ENCODE measurements at regions not wholly inside any gene's neighbourhood (a gene's known extent, or its start where the extent isn't known, plus 50 kb on each side); places are given as distances from the start of the nearest gene placed in this dataset.

DNA sequence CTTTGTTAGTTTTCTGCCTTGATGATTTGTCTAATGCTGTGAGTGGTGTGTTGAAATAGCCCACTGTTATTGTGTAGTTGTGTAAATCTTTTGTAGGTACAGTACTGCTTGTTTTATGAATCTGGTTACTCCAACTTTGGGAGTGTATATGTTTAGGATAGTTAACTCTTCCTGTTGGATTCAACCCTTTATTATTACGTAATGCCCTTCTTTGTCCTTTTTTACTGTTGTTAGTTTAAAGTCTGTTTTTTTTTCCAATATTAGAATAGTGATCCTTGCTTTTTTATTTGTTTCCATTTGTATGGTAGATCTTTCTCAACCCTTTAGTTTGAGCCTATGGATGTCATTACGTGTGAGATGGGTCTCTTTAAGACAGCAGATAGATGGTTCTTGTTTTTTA is 261.5 kb upstream of the CDH2 start:
- no peaks in the 10 kb centered on the region for H3K79me1 ChIP-seq (ENCODE audit: insufficient read depth, low read depth, low read length, poor library complexity, severe bottlenecking)
- no peak overlapping the region for H2BK120ac ChIP-seq (ENCODE audit: low read depth, low read length, poor library complexity, severe bottlenecking)
- H3K36me3 Mint-ChIP-seq (ENCODE audit: insufficient read depth in 1 of 3, low read depth in 3 of 3): peaks cover 0 to 5% (median 0%) of the 10 kb centered on the region in 3 experiments; a peak in 1 of 7 replicates
- H3T11ph ChIP-seq (ENCODE audit: low read length): no peak overlapping the region
- no peak overlapping the region for H4K8ac ChIP-seq (replicated peaks; ENCODE audit: insufficient read length, low read depth, low read length)
- H3K79me2 ChIP-seq (ENCODE audit: insufficient read depth, low read length): no peaks in the 10 kb centered on the region
- no peak overlapping the region for H2AK5ac ChIP-seq (ENCODE audit: insufficient read length, low read length)
- no CpG with 5 or more reads among the region's 2 CpGs for WGBS (ENCODE audit: extremely low coverage, insufficient read length, low lambda C conversion rate)
- H3K23ac ChIP-seq (ENCODE audit: insufficient read length, low read depth, low read length): no peak overlapping the region
- TF ChIP-seq, protein P1, sequence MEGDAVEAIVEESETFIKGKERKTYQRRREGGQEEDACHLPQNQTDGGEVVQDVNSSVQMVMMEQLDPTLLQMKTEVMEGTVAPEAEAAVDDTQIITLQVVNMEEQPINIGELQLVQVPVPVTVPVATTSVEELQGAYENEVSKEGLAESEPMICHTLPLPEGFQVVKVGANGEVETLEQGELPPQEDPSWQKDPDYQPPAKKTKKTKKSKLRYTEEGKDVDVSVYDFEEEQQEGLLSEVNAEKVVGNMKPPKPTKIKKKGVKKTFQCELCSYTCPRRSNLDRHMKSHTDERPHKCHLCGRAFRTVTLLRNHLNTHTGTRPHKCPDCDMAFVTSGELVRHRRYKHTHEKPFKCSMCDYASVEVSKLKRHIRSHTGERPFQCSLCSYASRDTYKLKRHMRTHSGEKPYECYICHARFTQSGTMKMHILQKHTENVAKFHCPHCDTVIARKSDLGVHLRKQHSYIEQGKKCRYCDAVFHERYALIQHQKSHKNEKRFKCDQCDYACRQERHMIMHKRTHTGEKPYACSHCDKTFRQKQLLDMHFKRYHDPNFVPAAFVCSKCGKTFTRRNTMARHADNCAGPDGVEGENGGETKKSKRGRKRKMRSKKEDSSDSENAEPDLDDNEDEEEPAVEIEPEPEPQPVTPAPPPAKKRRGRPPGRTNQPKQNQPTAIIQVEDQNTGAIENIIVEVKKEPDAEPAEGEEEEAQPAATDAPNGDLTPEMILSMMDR (conservative IDR thresholded peaks at IDR 0.05): no peak
- peaks cover 2% of the 10 kb centered on the region for H3K27me3 Mint-ChIP-seq (ENCODE audit: low read depth)
- H2BK5ac ChIP-seq (ENCODE audit: insufficient read length, low read length): no peak overlapping the region
- no peak overlapping the region for H2BK15ac ChIP-seq (ENCODE audit: low read depth, low read length)
- no peak overlapping the region for H3K56ac ChIP-seq (ENCODE audit: insufficient read length, low read depth, low read length)
- no peaks in the 10 kb centered on the region for H3K9me3 ChIP-seq (ENCODE audit: control insufficient read depth, low read depth, low read length)
- no peak overlapping the region for H2BK12ac ChIP-seq (ENCODE audit: insufficient read length, low read depth, low read length)
- no peak overlapping the region for H3K27ac ChIP-seq (ENCODE audit: insufficient read length, low read depth, low read length)
- H3K27ac Mint-ChIP-seq: no peak overlapping the region
- H2AFZ ChIP-seq (ENCODE audit: low read length): no peak overlapping the region
- H4K91ac ChIP-seq (ENCODE audit: insufficient read length, low read depth, low read length): no peak overlapping the region
- no peaks in the 10 kb centered on the region for H4K20me1 ChIP-seq (ENCODE audit: control insufficient read depth, insufficient read depth, insufficient read length)
- DNase-seq: no peak
- H2BK20ac ChIP-seq (ENCODE audit: low read depth, low read length, poor library complexity, severe bottlenecking): no peak overlapping the region
- H3K27me3 ChIP-seq (ENCODE audit: insufficient read depth, low read length): no peaks in the 10 kb centered on the region
- H3K4me3 Mint-ChIP-seq: no peak overlapping the region
- H3K18ac ChIP-seq (ENCODE audit: insufficient read length, low read depth, low read length): no peak overlapping the region
- H3K4me2 ChIP-seq (ENCODE audit: insufficient read depth, insufficient read length, low read length): no peak overlapping the region
- H3K14ac ChIP-seq (ENCODE audit: insufficient read depth, low read length): no peak overlapping the region
- peaks cover 3 to 12% of the 10 kb centered on the region in 2 experiments; a peak in 3 of 5 replicates for H3K9me3 Mint-ChIP-seq
- peaks cover 0 to 6% of the 10 kb centered on the region in 2 experiments; a peak in 1 of 4 replicates for H3K4me1 Mint-ChIP-seq
- no peak overlapping the region for H4K5ac ChIP-seq (ENCODE audit: insufficient read length, low read depth, low read length)
- H3K4ac ChIP-seq (ENCODE audit: low read depth, low read length): no peak overlapping the region
- no peaks in the 10 kb centered on the region for H3K4me1 ChIP-seq (ENCODE audit: insufficient read depth, low read length)
- H3K23me2 ChIP-seq (ENCODE audit: insufficient read length, low read depth, low read length, poor library complexity, severe bottlenecking): no peaks in the 10 kb centered on the region
- H3K9ac ChIP-seq (ENCODE audit: extremely low read depth, insufficient read length, low read length): no peak overlapping the region
